Osteocyte (in vitro differentiated cells): ENCODE measurements at regions not wholly inside any gene's neighbourhood (a gene's known extent, or its start where the extent isn't known, plus 50 kb on each side); places are given as distances from the start of the nearest gene placed in this dataset.

Experiments used
- DNase-seq: peaks from one replicate; pipeline ENCODE4 v3.0.0; 2021; ENCODE audit warnings: mixed read lengths; ENCODE audit not compliant: unreplicated experiment; ENCODE audit errors: extremely low spot score
- H3K27ac Mint-ChIP-seq: one replicate; pipeline ENCODE4 v1.8.0; 2021; ENCODE audit warnings: mild to moderate bottlenecking, mixed read lengths; ENCODE audit not compliant: unreplicated experiment
- H3K27me3 Mint-ChIP-seq: one replicate; pipeline ENCODE4 v1.8.0; 2021; ENCODE audit warnings: mixed read lengths; ENCODE audit not compliant: unreplicated experiment
- H3K36me3 Mint-ChIP-seq: one replicate; pipeline ENCODE4 v1.8.0; 2021; ENCODE audit warnings: mixed read lengths; ENCODE audit not compliant: unreplicated experiment
- H3K4me1 Mint-ChIP-seq: one replicate; pipeline ENCODE4 v1.8.0; 2021; ENCODE audit warnings: mixed read lengths; ENCODE audit not compliant: unreplicated experiment
- H3K4me3 Mint-ChIP-seq: one replicate; pipeline ENCODE4 v1.8.0; 2021; ENCODE audit warnings: mild to moderate bottlenecking, moderate library complexity, mixed read lengths; ENCODE audit not compliant: unreplicated experiment
- H3K9me3 Mint-ChIP-seq: one replicate; pipeline ENCODE4 v1.8.0; 2021; ENCODE audit warnings: mixed read lengths; ENCODE audit not compliant: unreplicated experiment
- CTCF ChIP-seq: fragments of 200-600 bp; sonication (generic); IDR thresholded peaks from 2 replicates; pipeline ENCODE4 v1.5.0; 2021; ENCODE audit warnings: antibody characterized with exemption, mild to moderate bottlenecking, moderate library complexity

- no peak for DNase-seq
- Mint-ChIP-seq H3K36me3 (no peaks in the 10 kb centered on the region), H3K4me1 (no peaks in the 10 kb centered on the region), H3K27me3 (peaks cover 2% of the 10 kb centered on the region), H3K4me3 (no peak overlapping the region), H3K27ac (no peak overlapping the region), H3K9me3 (no peaks in the 10 kb centered on the region)
- no peak for TF ChIP-seq CTCF
Measured at GRCh38 chr1:168972225-168972624, 134.3 kb upstream of the ATP1B1 start.

GRCh38 chr1:168972887-168973286, 133.6 kb upstream of the ATP1B1 start:
- no peaks in the 10 kb centered on the region for H3K9me3 Mint-ChIP-seq
- no peaks in the 10 kb centered on the region for H3K4me1 Mint-ChIP-seq
- H3K36me3 Mint-ChIP-seq = no peaks in the 10 kb centered on the region
- H3K27me3 Mint-ChIP-seq = peaks cover 2% of the 10 kb centered on the region
- DNase-seq = no peak
- TF ChIP-seq CTCF = no peak
- no peak overlapping the region for H3K4me3 Mint-ChIP-seq
- no peak overlapping the region for H3K27ac Mint-ChIP-seq

- no peak for TF ChIP-seq CTCF
- H3K4me1 Mint-ChIP-seq = no peaks in the 10 kb centered on the region
- H3K36me3 Mint-ChIP-seq = no peaks in the 10 kb centered on the region
- no peak for DNase-seq
- no peaks in the 10 kb centered on the region for H3K27me3 Mint-ChIP-seq
- H3K9me3 Mint-ChIP-seq = no peaks in the 10 kb centered on the region
- no peak overlapping the region for H3K4me3 Mint-ChIP-seq
- H3K27ac Mint-ChIP-seq = no peak overlapping the region
Measured at GRCh38 chr1:168974117-168974516, 132.4 kb upstream of the ATP1B1 start.

GRCh38 chr1:168974611-168975010, 131.9 kb upstream of the ATP1B1 start:
- no peaks in the 10 kb centered on the region for H3K36me3 Mint-ChIP-seq
- no peak for DNase-seq
- no peaks in the 10 kb centered on the region for H3K9me3 Mint-ChIP-seq
- H3K4me3 Mint-ChIP-seq = no peak overlapping the region
- H3K4me1 Mint-ChIP-seq = no peaks in the 10 kb centered on the region
- no peak for TF ChIP-seq CTCF
- no peak overlapping the region for H3K27ac Mint-ChIP-seq
- H3K27me3 Mint-ChIP-seq = no peaks in the 10 kb centered on the region

GRCh38 chr1:168976267-168976666, 130.2 kb upstream of the ATP1B1 start:
- Mint-ChIP-seq H3K4me1 (no peaks in the 10 kb centered on the region), H3K4me3 (no peak overlapping the region), H3K36me3 (no peaks in the 10 kb centered on the region), H3K27ac (no peak overlapping the region), H3K9me3 (no peaks in the 10 kb centered on the region), H3K27me3 (no peaks in the 10 kb centered on the region)
- DNase-seq = no peak
- no peak for TF ChIP-seq CTCF
